ENCODE measurements at regions not wholly inside any gene's neighbourhood (a gene's known extent, or its start where the extent isn't known, plus 50 kb on each side); places are given as distances from the start of the nearest gene placed in this dataset.

GRCh38 chr22:10778296-10778814, 4749.6 kb upstream of the OR11H1 start:
- Histone ChIP-seq H3K36me3 (replicated peaks in 1 of 2; ENCODE audit: control insufficient read depth in 1 of 2, insufficient read depth in 2 of 2, low read length in 1 of 2) (no peaks in the 10 kb centered on the region), H3K4me1 (ENCODE audit: control insufficient read depth in 1 of 2, insufficient read depth in 2 of 2, low read depth in 1 of 2, low read length in 1 of 2) (no peaks in the 10 kb centered on the region), H3K4me2 (no peak overlapping the region), H3K4me3 (ENCODE audit: low read depth in 2 of 2, low read length in 1 of 2) (no peak overlapping the region), H4K20me1 (ENCODE audit: insufficient read depth) (no peaks in the 10 kb centered on the region), H3K9me3 (peaks cover 7% of the 10 kb centered on the region; the same call in 1 of the 2 replicates), H3K79me2 (ENCODE audit: insufficient read depth) (no peaks in the 10 kb centered on the region), H2AFZ (ENCODE audit: low read depth) (no peak overlapping the region), H3F3A (replicated peaks; ENCODE audit: insufficient read depth) (no peaks in the 10 kb centered on the region), H3K9ac (no peak overlapping the region), H3K27ac (ENCODE audit: low read depth in 2 of 2, low read length in 1 of 2) (no peak overlapping the region), H3K9me2 (peaks cover 3% of the 10 kb centered on the region; the same call in 1 of the 2 replicates), H3K27me3 (ENCODE audit: insufficient read depth) (no peaks in the 10 kb centered on the region)
- TF ChIP-seq MXI1 (IDR thresholded peaks at IDR 0.05; ENCODE audit: low read depth, low read length) (no peak), SIN3A (IDR thresholded peaks at IDR 0.05; ENCODE audit: borderline replicate concordance, low read depth, low read length) (no peak), TAF1 (IDR thresholded peaks at IDR 0.05; ENCODE audit: borderline replicate concordance, low read depth, low read length) (no peak), FOXJ3 (CRISPR knock-in tag; IDR thresholded peaks at IDR 0.05) (no peak), JUND (IDR thresholded peaks at IDR 0.05) (no peak), RXRA (IDR thresholded peaks at IDR 0.05; ENCODE audit: borderline replicate concordance, low read depth) (no peak), YY1 (IDR thresholded peaks at IDR 0.05; ENCODE audit: low read depth) (no peak), GABPA (IDR thresholded peaks at IDR 0.05; ENCODE audit: low read depth) (no peak), TEAD4 (IDR thresholded peaks at IDR 0.05; ENCODE audit: borderline replicate concordance, insufficient read depth) (no peak), GATA2 (CRISPR knock-in tag; IDR thresholded peaks at IDR 0.05) (no peak), NFIC (IDR thresholded peaks at IDR 0.05; ENCODE audit: borderline replicate concordance) (no peak), EZH2phosphoT487 (IDR thresholded peaks at IDR 0.05; ENCODE audit: borderline replicate concordance, low read depth) (no peak), TCF12 (IDR thresholded peaks at IDR 0.05) (no peak), USF2 (IDR thresholded peaks at IDR 0.05; ENCODE audit: borderline replicate concordance, low read depth, low read length) (no peak), CTCF (IDR thresholded peaks at IDR 0.05) (no peak), MEF2A (IDR thresholded peaks at IDR 0.05; ENCODE audit: borderline replicate concordance, low read depth) (no peak), REST (IDR thresholded peaks at IDR 0.05; ENCODE audit: low read depth, low read length) (no peak)
- TF ChIP-seq, protein P1, sequence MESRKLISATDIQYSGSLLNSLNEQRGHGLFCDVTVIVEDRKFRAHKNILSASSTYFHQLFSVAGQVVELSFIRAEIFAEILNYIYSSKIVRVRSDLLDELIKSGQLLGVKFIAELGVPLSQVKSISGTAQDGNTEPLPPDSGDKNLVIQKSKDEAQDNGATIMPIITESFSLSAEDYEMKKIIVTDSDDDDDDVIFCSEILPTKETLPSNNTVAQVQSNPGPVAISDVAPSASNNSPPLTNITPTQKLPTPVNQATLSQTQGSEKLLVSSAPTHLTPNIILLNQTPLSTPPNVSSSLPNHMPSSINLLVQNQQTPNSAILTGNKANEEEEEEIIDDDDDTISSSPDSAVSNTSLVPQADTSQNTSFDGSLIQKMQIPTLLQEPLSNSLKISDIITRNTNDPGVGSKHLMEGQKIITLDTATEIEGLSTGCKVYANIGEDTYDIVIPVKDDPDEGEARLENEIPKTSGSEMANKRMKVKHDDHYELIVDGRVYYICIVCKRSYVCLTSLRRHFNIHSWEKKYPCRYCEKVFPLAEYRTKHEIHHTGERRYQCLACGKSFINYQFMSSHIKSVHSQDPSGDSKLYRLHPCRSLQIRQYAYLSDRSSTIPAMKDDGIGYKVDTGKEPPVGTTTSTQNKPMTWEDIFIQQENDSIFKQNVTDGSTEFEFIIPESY (IDR thresholded peaks at IDR 0.05; ENCODE audit: borderline replicate concordance, low read depth): no peak
- TF ChIP-seq, protein P2, sequence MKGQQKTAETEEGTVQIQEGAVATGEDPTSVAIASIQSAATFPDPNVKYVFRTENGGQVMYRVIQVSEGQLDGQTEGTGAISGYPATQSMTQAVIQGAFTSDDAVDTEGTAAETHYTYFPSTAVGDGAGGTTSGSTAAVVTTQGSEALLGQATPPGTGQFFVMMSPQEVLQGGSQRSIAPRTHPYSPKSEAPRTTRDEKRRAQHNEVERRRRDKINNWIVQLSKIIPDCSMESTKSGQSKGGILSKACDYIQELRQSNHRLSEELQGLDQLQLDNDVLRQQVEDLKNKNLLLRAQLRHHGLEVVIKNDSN (IDR thresholded peaks at IDR 0.05; ENCODE audit: borderline replicate concordance, low read depth): no peak
- TF ChIP-seq, protein P3, sequence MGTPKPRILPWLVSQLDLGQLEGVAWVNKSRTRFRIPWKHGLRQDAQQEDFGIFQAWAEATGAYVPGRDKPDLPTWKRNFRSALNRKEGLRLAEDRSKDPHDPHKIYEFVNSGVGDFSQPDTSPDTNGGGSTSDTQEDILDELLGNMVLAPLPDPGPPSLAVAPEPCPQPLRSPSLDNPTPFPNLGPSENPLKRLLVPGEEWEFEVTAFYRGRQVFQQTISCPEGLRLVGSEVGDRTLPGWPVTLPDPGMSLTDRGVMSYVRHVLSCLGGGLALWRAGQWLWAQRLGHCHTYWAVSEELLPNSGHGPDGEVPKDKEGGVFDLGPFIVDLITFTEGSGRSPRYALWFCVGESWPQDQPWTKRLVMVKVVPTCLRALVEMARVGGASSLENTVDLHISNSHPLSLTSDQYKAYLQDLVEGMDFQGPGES (IDR thresholded peaks at IDR 0.05; ENCODE audit: low read depth, low read length): no peak
- DNase-seq: no peak
- POLR2A ChIA-PET: no interaction called here
- 1% methylated on average over 8 of the region's 8 CpGs for WGBS (ENCODE audit: low lambda C conversion rate)
- CTCF ChIA-PET: no interaction called here

All from SK-N-SH (cell line).